K562 (cell line): ENCODE measurements at regions not wholly inside any gene's neighbourhood (a gene's known extent, or its start where the extent isn't known, plus 50 kb on each side); places are given as distances from the start of the nearest gene placed in this dataset.

ENCODE experiments used
- ATAC-seq: fragments of 200-7000 bp; cut with Tn5 transposase; 3 replicates; pipeline ENCODE4 v1.9.1; 2020; ENCODE audit warnings: moderate library complexity
- BruUV-seq: library from RNA; stranded (reverse); fragments of 400-500 nt; replicated peaks from 2 replicates; lab custom pipeline; 2021; lab: Mats Ljungman, UMichigan
- CTCF ChIA-PET: fragments of 300-600 bp; formaldehyde crosslinking; extraction: SDS; loops from one replicate; lab custom pipeline; 2021; ENCODE audit warnings: low intra/inter-chr PET ratio; lab: Yijun Ruan, JAX
- POLR2A ChIA-PET: fragments of 300-600, 350-650 bp; sonication (Branson Sonifier 250); formaldehyde crosslinking; extraction: SDS; loops from one replicate; lab custom pipeline; 2021; ENCODE audit warnings: antibody characterized with exemption, inconsistent platforms; lab: Yijun Ruan, JAX
- DNase-seq, 4 experiments: peaks; one replicate each; pipeline versions ENCODE4 v3.0.0 to v3.0.0-alpha.2; 2011 to 2018; ENCODE audit warnings: low spot score in 3 of 4, mixed read lengths in 3 of 4; ENCODE audit errors: extremely low read depth in 1 of 4
- FAIRE-seq: peaks from 2 replicates; lab custom pipeline; 2011; peaks lifted over from hg19 to GRCh38; lab: Jason Lieb, UNC
- H2AFZ ChIP-seq: 2 replicates; pipeline ENCODE4 v1.6.0; 2011; ENCODE audit warnings: low read depth, low read length, control low read depth, inconsistent platforms
- H3K27ac ChIP-seq: fragments of 200-600 bp; 3 replicates; pipeline ENCODE4 v1.8.0; 2011; ENCODE audit warnings: low read depth, mild to moderate bottlenecking, control low read depth, inconsistent platforms, low read length, moderate library complexity, mixed read lengths; ENCODE audit errors: extremely low read depth
- H3K27me3 ChIP-seq, 2 experiments: fragments of 300-600 bp in 1 of 2; 2 replicates in 1 of 2; 3 replicates in 1 of 2; pipeline versions ENCODE4 v1.6.0 to v1.8.0; 2011; ENCODE audit warnings: inconsistent platforms in 2 of 2, low read length in 2 of 2, mild to moderate bottlenecking in 1 of 2, mixed read lengths in 1 of 2, moderate library complexity in 1 of 2; ENCODE audit not compliant: control insufficient read depth in 2 of 2, insufficient read depth in 2 of 2
- H3K36me3 ChIP-seq: fragments of 300-600 bp; 3 replicates; pipeline ENCODE4 v1.8.0; 2011; ENCODE audit warnings: mild to moderate bottlenecking, low read length, inconsistent platforms; ENCODE audit not compliant: control insufficient read depth, insufficient read depth
- H3K4me1 ChIP-seq, 2 experiments: fragments of 200-600 bp in 1 of 2; replicated peaks in 1 of 2; 2 replicates in 1 of 2; 3 replicates in 1 of 2; pipeline versions ENCODE4 v1.5.1 to v1.8.0; 2011; ENCODE audit warnings: inconsistent platforms in 2 of 2, low read length in 2 of 2, mild to moderate bottlenecking in 1 of 2, mixed read lengths in 1 of 2, moderate library complexity in 1 of 2; ENCODE audit not compliant: control insufficient read depth in 2 of 2, insufficient read depth in 2 of 2
- H3K4me2 ChIP-seq: 2 replicates; pipeline ENCODE4 v1.6.1; 2011; ENCODE audit warnings: low read length, control low read depth, inconsistent platforms, mixed read lengths; ENCODE audit not compliant: insufficient read depth
- H3K4me3 ChIP-seq: fragments of 200-600 bp; sonication (generic), shearing (Covaris generic); 2 replicates; pipeline ENCODE4 v1.5.1; 2016; ENCODE audit warnings: control low read depth, inconsistent platforms
- H3K79me2 ChIP-seq: fragments of 200-600 bp; 3 replicates; pipeline ENCODE4 v1.8.0; 2011; ENCODE audit warnings: low read length, inconsistent platforms; ENCODE audit not compliant: control insufficient read depth, insufficient read depth
- H3K9ac ChIP-seq, 2 experiments: 2 replicates each; pipeline versions ENCODE4 v1.6.0 to v1.6.1; 2011; ENCODE audit warnings: low read depth in 2 of 2, low read length in 2 of 2, control low read depth in 1 of 2, inconsistent platforms in 1 of 2, mild to moderate bottlenecking in 1 of 2, mixed read lengths in 1 of 2; ENCODE audit not compliant: insufficient read depth in 1 of 2
- H3K9me1 ChIP-seq: one replicate; pipeline ENCODE4 v1.6.0; 2011; ENCODE audit warnings: inconsistent platforms, mild to moderate bottlenecking, low read length, moderate library complexity; ENCODE audit not compliant: control insufficient read depth, insufficient read depth
- H3K9me3 ChIP-seq: replicated peaks from 2 replicates; pipeline ENCODE4 v1.5.1; 2011; ENCODE audit warnings: low read depth, low read length, inconsistent platforms; ENCODE audit not compliant: control insufficient read depth, insufficient read depth
- H4K20me1 ChIP-seq: replicated peaks from 2 replicates; pipeline ENCODE4 v1.6.1; 2011; ENCODE audit warnings: low read length, inconsistent platforms, mixed read lengths; ENCODE audit not compliant: control insufficient read depth, insufficient read depth
- ARID2 ChIP-seq: fragments of 450-650 bp; IDR thresholded peaks from 2 replicates; pipeline ENCODE4 v1.6.1; 2017; ENCODE audit warnings: antibody characterized with exemption, mild to moderate bottlenecking
- ATF4 ChIP-seq: fragments of 450-650 bp; formaldehyde crosslinking; IDR thresholded peaks from 2 replicates; pipeline ENCODE4 v1.4.0; 2022; ENCODE audit warnings: mild to moderate bottlenecking, moderate library complexity
- BRF1 ChIP-seq: IDR thresholded peaks from 3 replicates; pipeline ENCODE4 v1.6.1; 2011; ENCODE audit warnings: borderline replicate concordance, mild to moderate bottlenecking; ENCODE audit not compliant: insufficient read length; ENCODE audit errors: extremely low read depth
- CEBPG ChIP-seq, 3 experiments: fragments of 200-800 bp in 1 of 3; sonication (Bioruptor generic) in 1 of 3; sonication (generic) in 1 of 3; formaldehyde crosslinking in 1 of 3; IDR thresholded peaks in 2 of 3; conservative IDR thresholded peaks in 1 of 3; 2 replicates each; pipeline versions ENCODE4 v1.6.1 to v1.8.0; 2016 to 2022; ENCODE audit warnings: missing compliant biosample characterization in 2 of 3, missing genetic modification characterization in 2 of 3, mild to moderate bottlenecking in 1 of 3, missing genetic modification reagents in 1 of 3
- EGR1 ChIP-seq: fragments of 450-650 bp; conservative IDR thresholded peaks from 2 replicates; pipeline ENCODE4 v1.6.1; 2017; ENCODE audit warnings: mild to moderate bottlenecking
- PML ChIP-seq: IDR thresholded peaks from 2 replicates; pipeline ENCODE4 v1.6.1; 2012; ENCODE audit warnings: low read length, inconsistent platforms
- ZNF347 ChIP-seq: fragments of 450-650 bp; formaldehyde crosslinking; IDR thresholded peaks from 2 replicates; pipeline ENCODE4 v1.4.0; 2020; ENCODE audit warnings: low read depth, mild to moderate bottlenecking, moderate library complexity
- ZNF561 ChIP-seq: fragments of 450-650 bp; formaldehyde crosslinking; conservative IDR thresholded peaks from 2 replicates; pipeline ENCODE4 v1.4.0; 2020; ENCODE audit warnings: mild to moderate bottlenecking, moderate library complexity
- ZSCAN32 ChIP-seq: fragments of 450-650 bp; formaldehyde crosslinking; IDR thresholded peaks from 2 replicates; pipeline ENCODE4 v1.4.0; 2020; ENCODE audit warnings: mild to moderate bottlenecking, moderate library complexity
- WGBS: fragments of 100-300 bp; shearing (Covaris generic); methylation state at CpG from one replicate; pipeline ENCODE4 v1.1.6; 2016; ENCODE audit warnings: low coverage, mixed read lengths; ENCODE audit not compliant: insufficient coverage; ENCODE audit errors: missing lambda C conversion rate; 5-methylcytosine and 5-hydroxymethylcytosine counted together
- in situ Hi-C: fragments of 300-500 bp; cut with MboI; formaldehyde crosslinking; loops from 4 replicates; pipeline ENCODE4 v1.15.0; 2018; ENCODE audit warnings: inconsistent platforms, mixed read lengths
- intact Hi-C: fragments of 100-400 bp; cut with micrococcal nuclease; formaldehyde crosslinking; loops from 2 replicates; pipeline ENCODE4 v1.14.2; 2022

DNA sequence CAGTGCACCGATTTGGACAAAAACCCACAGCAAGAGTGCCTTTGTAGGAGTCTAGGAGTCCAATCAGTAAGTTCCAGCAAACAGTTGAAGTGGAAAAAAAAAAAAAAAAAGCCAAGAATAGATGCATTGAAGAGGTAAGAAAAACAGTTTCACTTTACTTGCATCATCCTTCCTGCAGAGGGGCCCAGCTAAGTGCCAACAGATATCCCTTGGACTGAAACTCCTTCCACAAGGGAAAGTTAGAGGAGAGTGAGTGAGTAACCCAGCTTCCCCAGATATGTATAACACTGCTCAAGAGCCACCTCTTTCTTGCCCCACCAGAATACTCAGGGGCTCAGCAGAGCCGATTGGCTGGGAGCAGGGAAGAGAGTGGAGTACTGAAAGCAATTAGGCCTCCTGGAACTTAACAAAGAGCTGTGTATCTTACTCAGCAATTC is 617.7 kb upstream of the SMIM31 start (continued):
- no peak for TF ChIP-seq ZNF347 (CRISPR knock-in tag)
- no peak for TF ChIP-seq ZNF561 (CRISPR knock-in tag)
- no peak for TF ChIP-seq PML
- peak; percentile 69; the same call in 1 of the 2 replicates for TF ChIP-seq ZSCAN32 (CRISPR knock-in tag)
- no peak for TF ChIP-seq CEBPG (CRISPR knock-in tag; IDR thresholded peaks at IDR 0.05)
- peak; percentile 66 to 81 for TF ChIP-seq CEBPG (tag; conservative IDR thresholded peaks at IDR 0.05 in 1 of 2, IDR thresholded peaks at IDR 0.05 in 1 of 2)
- TF ChIP-seq EGR1, result no peak
- peak; percentile 95 for TF ChIP-seq ATF4 (CRISPR knock-in tag)
- TF ChIP-seq ARID2, result no peak

- no TSS peak for BruUV-seq
- POLR2A ChIA-PET, result no interaction called here
- CTCF ChIA-PET, result no interaction called here
Measured at GRCh38 chr4:164138521-164138920, 615.4 kb upstream of the SMIM31 start.

More at GRCh38 chr4:164138521-164138920, 615.4 kb upstream of the SMIM31 start:
- Histone ChIP-seq H3K27ac (no peak overlapping the region), H3K79me2 (no peaks in the 10 kb centered on the region), H2AFZ (no peak overlapping the region), H3K4me2 (no peak overlapping the region), H3K4me3 (no peak overlapping the region), H3K4me1 (no peaks in the 10 kb centered on the region), H3K9ac (no peak overlapping the region), H3K36me3 (no peaks in the 10 kb centered on the region), H3K9me3 (no peaks in the 10 kb centered on the region; the same call in 1 of the 2 replicates), H4K20me1 (no peaks in the 10 kb centered on the region), H3K27me3 (no peaks in the 10 kb centered on the region), H3K9me1 (no peaks in the 10 kb centered on the region)
- FAIRE-seq (no peak), DNase-seq (no peak), ATAC-seq (no peak)
- intact Hi-C loops, result no loop called here
- no peak for TF ChIP-seq BRF1
- in situ Hi-C loops, result no loop called here
- WGBS, result 0% methylated on average over 2 of the region's 2 CpGs
